HG03378 (cell line): ENCODE measurements at regions not wholly inside any gene's neighbourhood (a gene's known extent, or its start where the extent isn't known, plus 50 kb on each side); places are given as distances from the start of the nearest gene placed in this dataset.
"Not testable (repeated sequence)": the region's sequence is repeated elsewhere in the genome, so short reads cannot be mapped to it uniquely, and the experiment has no call there.

Experiments used
- ATAC-seq: cut with Tn5 transposase; IDR thresholded peaks from one replicate; pipeline ENCODE4 v1.9.1; 2021; ENCODE audit warnings: mild to moderate bottlenecking, moderate library complexity; ENCODE audit not compliant: unreplicated experiment

GRCh38 chr4:171378323-171378722 lies 434.9 kb upstream of the GALNTL6 start:
- no peak for ATAC-seq

GRCh38 chr4:171376724-171377123 lies 436.5 kb upstream of the GALNTL6 start:
- ATAC-seq = no peak

- ATAC-seq = no peak
Measured at GRCh38 chr4:171353535-171353934, 459.7 kb upstream of the GALNTL6 start.

- ATAC-seq = no peak
Measured at GRCh38 chr4:171348090-171348489, 465.1 kb upstream of the GALNTL6 start.

- no peak for ATAC-seq
Measured at GRCh38 chr4:171342646-171343045, 470.6 kb upstream of the GALNTL6 start.

- no peak for ATAC-seq
Measured at GRCh38 chr4:171340258-171340657, 472.9 kb upstream of the GALNTL6 start.

GRCh38 chr4:171334549-171334948 lies 478.7 kb upstream of the GALNTL6 start:
- ATAC-seq = peak; percentile 88

GRCh38 chr4:171308661-171309060 lies 504.5 kb upstream of the GALNTL6 start:
- ATAC-seq = no peak

- ATAC-seq = not testable (repeated sequence)
Measured at GRCh38 chr4:171298048-171298718, 515.0 kb upstream of the GALNTL6 start.

- no peak for ATAC-seq
Measured at GRCh38 chr4:171288816-171289432, 524.3 kb upstream of the GALNTL6 start.

GRCh38 chr4:171281359-171281758 lies 531.8 kb upstream of the GALNTL6 start:
- no peak for ATAC-seq

GRCh38 chr4:171279131-171279530 lies 534.1 kb upstream of the GALNTL6 start:
- ATAC-seq = no peak

GRCh38 chr4:171266671-171267070 lies 546.5 kb upstream of the GALNTL6 start:
- ATAC-seq = no peak

- no peak for ATAC-seq
Measured at GRCh38 chr4:171265190-171265818, 547.9 kb upstream of the GALNTL6 start.

GRCh38 chr4:171256223-171256622 lies 557.0 kb upstream of the GALNTL6 start:
- ATAC-seq = no peak

- ATAC-seq = no peak
Measured at GRCh38 chr4:171246948-171247347, 566.3 kb upstream of the GALNTL6 start.

GRCh38 chr4:171242831-171243230 lies 570.4 kb upstream of the GALNTL6 start:
- ATAC-seq = no peak

- no peak for ATAC-seq
Measured at GRCh38 chr4:171239196-171239595, 574.0 kb upstream of the GALNTL6 start.

- no peak for ATAC-seq
Measured at GRCh38 chr4:171235521-171235920, 577.7 kb upstream of the GALNTL6 start.

- ATAC-seq = not testable (repeated sequence)
Measured at GRCh38 chr4:171229354-171229753, 583.9 kb upstream of the GALNTL6 start.

GRCh38 chr4:171221181-171221580 lies 592.0 kb upstream of the GALNTL6 start:
- ATAC-seq = no peak

- no peak for ATAC-seq
Measured at GRCh38 chr4:171203425-171203824, 609.8 kb upstream of the GALNTL6 start.
